ENCODE measurements at regions not wholly inside any gene's neighbourhood (a gene's known extent, or its start where the extent isn't known, plus 50 kb on each side); places are given as distances from the start of the nearest gene placed in this dataset.

DNA sequence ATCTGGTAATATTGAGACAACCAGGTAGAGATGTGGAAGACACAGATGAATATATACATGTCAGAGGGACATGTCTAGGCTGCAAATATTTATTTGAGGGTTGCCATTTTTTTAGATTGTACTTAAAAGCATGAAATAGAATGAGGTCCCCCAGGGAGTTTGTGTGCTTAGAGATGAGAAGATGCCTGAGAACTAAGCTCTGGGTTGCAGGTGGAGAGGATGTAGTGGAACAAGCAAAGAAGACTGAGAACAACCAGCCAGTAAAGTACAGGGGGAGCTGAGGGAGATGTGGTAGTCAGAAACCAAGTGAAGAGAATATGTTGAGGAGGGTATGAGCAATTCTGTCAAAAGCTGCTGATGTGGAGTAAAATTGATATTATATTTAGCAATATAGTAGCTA is 95.6 kb upstream of the UNC5C start:
- no peaks in the 10 kb centered on the region for H3K27me3 Mint-ChIP-seq (ENCODE audit: insufficient read depth, low read depth, poor library complexity)
- Histone ChIP-seq H3K4me2 (no peak overlapping the region), H4K20me1 (replicated peaks; ENCODE audit: insufficient read depth) (no peaks in the 10 kb centered on the region), H3K27ac (ENCODE audit: low read depth) (no peak overlapping the region), H3K9me2 (ENCODE audit: insufficient read depth) (peaks cover 19% of the 10 kb centered on the region), H3K4me3 (no peak overlapping the region), H3K27me3 (ENCODE audit: insufficient read depth) (no peaks in the 10 kb centered on the region), H3K36me3 (ENCODE audit: insufficient read depth) (no peaks in the 10 kb centered on the region), H3K4me1 (ENCODE audit: insufficient read depth) (peaks cover 15% of the 10 kb centered on the region; the same call in 1 of the 2 replicates), H2AFZ (no peak overlapping the region), H3K79me2 (replicated peaks; ENCODE audit: insufficient read depth) (no peaks in the 10 kb centered on the region), H3F3A (replicated peaks; ENCODE audit: low read depth) (no peaks in the 10 kb centered on the region)
- DNase-seq (ENCODE audit: low spot score), result no peak
- peaks cover 10% of the 10 kb centered on the region for H3K4me1 Mint-ChIP-seq
- H3K9me3 Mint-ChIP-seq, result no peaks in the 10 kb centered on the region
- no peak overlapping the region for H3K4me3 Mint-ChIP-seq
- no peak for ATAC-seq
- no peak overlapping the region for H3K27ac Mint-ChIP-seq
- no peak for TF ChIP-seq JUNB (IDR thresholded peaks at IDR 0.05; ENCODE audit: unreplicated experiment)
- TF ChIP-seq, protein P1, sequence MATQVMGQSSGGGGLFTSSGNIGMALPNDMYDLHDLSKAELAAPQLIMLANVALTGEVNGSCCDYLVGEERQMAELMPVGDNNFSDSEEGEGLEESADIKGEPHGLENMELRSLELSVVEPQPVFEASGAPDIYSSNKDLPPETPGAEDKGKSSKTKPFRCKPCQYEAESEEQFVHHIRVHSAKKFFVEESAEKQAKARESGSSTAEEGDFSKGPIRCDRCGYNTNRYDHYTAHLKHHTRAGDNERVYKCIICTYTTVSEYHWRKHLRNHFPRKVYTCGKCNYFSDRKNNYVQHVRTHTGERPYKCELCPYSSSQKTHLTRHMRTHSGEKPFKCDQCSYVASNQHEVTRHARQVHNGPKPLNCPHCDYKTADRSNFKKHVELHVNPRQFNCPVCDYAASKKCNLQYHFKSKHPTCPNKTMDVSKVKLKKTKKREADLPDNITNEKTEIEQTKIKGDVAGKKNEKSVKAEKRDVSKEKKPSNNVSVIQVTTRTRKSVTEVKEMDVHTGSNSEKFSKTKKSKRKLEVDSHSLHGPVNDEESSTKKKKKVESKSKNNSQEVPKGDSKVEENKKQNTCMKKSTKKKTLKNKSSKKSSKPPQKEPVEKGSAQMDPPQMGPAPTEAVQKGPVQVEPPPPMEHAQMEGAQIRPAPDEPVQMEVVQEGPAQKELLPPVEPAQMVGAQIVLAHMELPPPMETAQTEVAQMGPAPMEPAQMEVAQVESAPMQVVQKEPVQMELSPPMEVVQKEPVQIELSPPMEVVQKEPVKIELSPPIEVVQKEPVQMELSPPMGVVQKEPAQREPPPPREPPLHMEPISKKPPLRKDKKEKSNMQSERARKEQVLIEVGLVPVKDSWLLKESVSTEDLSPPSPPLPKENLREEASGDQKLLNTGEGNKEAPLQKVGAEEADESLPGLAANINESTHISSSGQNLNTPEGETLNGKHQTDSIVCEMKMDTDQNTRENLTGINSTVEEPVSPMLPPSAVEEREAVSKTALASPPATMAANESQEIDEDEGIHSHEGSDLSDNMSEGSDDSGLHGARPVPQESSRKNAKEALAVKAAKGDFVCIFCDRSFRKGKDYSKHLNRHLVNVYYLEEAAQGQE (IDR thresholded peaks at IDR 0.05; ENCODE audit: unreplicated experiment), result no peak
- no peak for TF ChIP-seq STAT1 (IDR thresholded peaks at IDR 0.05; ENCODE audit: unreplicated experiment)
- no peak for TF ChIP-seq CREB1 (CRISPR knock-in tag; IDR thresholded peaks at IDR 0.05; ENCODE audit: low read depth)
- TF ChIP-seq, protein P2, sequence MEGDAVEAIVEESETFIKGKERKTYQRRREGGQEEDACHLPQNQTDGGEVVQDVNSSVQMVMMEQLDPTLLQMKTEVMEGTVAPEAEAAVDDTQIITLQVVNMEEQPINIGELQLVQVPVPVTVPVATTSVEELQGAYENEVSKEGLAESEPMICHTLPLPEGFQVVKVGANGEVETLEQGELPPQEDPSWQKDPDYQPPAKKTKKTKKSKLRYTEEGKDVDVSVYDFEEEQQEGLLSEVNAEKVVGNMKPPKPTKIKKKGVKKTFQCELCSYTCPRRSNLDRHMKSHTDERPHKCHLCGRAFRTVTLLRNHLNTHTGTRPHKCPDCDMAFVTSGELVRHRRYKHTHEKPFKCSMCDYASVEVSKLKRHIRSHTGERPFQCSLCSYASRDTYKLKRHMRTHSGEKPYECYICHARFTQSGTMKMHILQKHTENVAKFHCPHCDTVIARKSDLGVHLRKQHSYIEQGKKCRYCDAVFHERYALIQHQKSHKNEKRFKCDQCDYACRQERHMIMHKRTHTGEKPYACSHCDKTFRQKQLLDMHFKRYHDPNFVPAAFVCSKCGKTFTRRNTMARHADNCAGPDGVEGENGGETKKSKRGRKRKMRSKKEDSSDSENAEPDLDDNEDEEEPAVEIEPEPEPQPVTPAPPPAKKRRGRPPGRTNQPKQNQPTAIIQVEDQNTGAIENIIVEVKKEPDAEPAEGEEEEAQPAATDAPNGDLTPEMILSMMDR (conservative IDR thresholded peaks at IDR 0.05; ENCODE audit: low read depth in 2 of 2), result no peak
- TF ChIP-seq, protein P3, sequence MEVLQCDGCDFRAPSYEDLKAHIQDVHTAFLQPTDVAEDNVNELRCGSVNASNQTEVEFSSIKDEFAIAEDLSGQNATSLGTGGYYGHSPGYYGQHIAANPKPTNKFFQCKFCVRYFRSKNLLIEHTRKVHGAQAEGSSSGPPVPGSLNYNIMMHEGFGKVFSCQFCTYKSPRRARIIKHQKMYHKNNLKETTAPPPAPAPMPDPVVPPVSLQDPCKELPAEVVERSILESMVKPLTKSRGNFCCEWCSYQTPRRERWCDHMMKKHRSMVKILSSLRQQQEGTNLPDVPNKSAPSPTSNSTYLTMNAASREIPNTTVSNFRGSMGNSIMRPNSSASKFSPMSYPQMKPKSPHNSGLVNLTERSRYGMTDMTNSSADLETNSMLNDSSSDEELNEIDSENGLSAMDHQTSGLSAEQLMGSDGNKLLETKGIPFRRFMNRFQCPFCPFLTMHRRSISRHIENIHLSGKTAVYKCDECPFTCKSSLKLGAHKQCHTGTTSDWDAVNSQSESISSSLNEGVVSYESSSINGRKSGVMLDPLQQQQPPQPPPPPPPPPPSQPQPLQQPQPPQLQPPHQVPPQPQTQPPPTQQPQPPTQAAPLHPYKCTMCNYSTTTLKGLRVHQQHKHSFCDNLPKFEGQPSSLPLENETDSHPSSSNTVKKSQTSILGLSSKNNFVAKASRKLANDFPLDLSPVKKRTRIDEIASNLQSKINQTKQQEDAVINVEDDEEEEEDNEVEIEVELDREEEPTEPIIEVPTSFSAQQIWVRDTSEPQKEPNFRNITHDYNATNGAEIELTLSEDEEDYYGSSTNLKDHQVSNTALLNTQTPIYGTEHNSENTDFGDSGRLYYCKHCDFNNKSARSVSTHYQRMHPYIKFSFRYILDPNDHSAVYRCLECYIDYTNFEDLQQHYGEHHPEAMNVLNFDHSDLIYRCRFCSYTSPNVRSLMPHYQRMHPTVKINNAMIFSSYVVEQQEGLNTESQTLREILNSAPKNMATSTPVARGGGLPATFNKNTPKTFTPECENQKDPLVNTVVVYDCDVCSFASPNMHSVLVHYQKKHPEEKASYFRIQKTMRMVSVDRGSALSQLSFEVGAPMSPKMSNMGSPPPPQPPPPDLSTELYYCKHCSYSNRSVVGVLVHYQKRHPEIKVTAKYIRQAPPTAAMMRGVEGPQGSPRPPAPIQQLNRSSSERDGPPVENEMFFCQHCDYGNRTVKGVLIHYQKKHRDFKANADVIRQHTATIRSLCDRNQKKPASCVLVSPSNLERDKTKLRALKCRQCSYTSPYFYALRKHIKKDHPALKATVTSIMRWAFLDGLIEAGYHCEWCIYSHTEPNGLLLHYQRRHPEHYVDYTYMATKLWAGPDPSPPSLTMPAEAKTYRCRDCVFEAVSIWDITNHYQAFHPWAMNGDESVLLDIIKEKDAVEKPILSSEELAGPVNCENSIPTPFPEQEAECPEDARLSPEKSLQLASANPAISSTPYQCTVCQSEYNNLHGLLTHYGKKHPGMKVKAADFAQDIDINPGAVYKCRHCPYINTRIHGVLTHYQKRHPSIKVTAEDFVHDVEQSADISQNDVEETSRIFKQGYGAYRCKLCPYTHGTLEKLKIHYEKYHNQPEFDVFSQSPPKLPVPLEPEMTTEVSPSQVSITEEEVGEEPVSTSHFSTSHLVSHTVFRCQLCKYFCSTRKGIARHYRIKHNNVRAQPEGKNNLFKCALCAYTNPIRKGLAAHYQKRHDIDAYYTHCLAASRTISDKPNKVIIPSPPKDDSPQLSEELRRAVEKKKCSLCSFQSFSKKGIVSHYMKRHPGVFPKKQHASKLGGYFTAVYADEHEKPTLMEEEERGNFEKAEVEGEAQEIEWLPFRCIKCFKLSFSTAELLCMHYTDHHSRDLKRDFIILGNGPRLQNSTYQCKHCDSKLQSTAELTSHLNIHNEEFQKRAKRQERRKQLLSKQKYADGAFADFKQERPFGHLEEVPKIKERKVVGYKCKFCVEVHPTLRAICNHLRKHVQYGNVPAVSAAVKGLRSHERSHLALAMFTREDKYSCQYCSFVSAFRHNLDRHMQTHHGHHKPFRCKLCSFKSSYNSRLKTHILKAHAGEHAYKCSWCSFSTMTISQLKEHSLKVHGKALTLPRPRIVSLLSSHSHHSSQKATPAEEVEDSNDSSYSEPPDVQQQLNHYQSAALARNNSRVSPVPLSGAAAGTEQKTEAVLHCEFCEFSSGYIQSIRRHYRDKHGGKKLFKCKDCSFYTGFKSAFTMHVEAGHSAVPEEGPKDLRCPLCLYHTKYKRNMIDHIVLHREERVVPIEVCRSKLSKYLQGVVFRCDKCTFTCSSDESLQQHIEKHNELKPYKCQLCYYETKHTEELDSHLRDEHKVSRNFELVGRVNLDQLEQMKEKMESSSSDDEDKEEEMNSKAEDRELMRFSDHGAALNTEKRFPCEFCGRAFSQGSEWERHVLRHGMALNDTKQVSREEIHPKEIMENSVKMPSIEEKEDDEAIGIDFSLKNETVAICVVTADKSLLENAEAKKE (CRISPR knock-in tag; IDR thresholded peaks at IDR 0.05), result no peak
- no peak for TF ChIP-seq ZNF114 (CRISPR knock-in tag; IDR thresholded peaks at IDR 0.05)
- TF ChIP-seq, protein P4, sequence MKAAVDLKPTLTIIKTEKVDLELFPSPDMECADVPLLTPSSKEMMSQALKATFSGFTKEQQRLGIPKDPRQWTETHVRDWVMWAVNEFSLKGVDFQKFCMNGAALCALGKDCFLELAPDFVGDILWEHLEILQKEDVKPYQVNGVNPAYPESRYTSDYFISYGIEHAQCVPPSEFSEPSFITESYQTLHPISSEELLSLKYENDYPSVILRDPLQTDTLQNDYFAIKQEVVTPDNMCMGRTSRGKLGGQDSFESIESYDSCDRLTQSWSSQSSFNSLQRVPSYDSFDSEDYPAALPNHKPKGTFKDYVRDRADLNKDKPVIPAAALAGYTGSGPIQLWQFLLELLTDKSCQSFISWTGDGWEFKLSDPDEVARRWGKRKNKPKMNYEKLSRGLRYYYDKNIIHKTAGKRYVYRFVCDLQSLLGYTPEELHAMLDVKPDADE (IDR thresholded peaks at IDR 0.05), result no peak
- no peak for TF ChIP-seq EZH2 (IDR thresholded peaks at IDR 0.05; ENCODE audit: low read depth, unreplicated experiment)
- no peak for TF ChIP-seq ZNF331 (CRISPR knock-in tag; IDR thresholded peaks at IDR 0.05; ENCODE audit: low read depth)
- TF ChIP-seq POLR2AphosphoS5 (IDR thresholded peaks at IDR 0.05; ENCODE audit: low read depth), result no peak
- no peak for TF ChIP-seq NANOG (IDR thresholded peaks at IDR 0.05; ENCODE audit: borderline replicate concordance)
- TF ChIP-seq EZH2phosphoT487 (IDR thresholded peaks at IDR 0.05; ENCODE audit: unreplicated experiment), result no peak
- no peaks in the 10 kb centered on the region for H3K36me3 Mint-ChIP-seq (ENCODE audit: low read depth)
